HepG2 (cell line): ENCODE measurements at regions not wholly inside any gene's neighbourhood (a gene's known extent, or its start where the extent isn't known, plus 50 kb on each side); places are given as distances from the start of the nearest gene placed in this dataset.
A peak's percentile ranks its signal among the peaks of the same experiment; 100 is the strongest.
"Not testable (repeated sequence)": the region's sequence is repeated elsewhere in the genome, so short reads cannot be mapped to it uniquely, and the experiment has no call there.

ENCODE experiments used
- ATAC-seq: fragments of 200-7000 bp; cut with Tn5 transposase; 3 replicates; pipeline ENCODE4 v1.9.1; 2020; ENCODE audit warnings: mild to moderate bottlenecking, moderate library complexity
- BruUV-seq: library from RNA; stranded (reverse); fragments of 400-500 nt; replicated peaks from 2 replicates; lab custom pipeline; 2021; lab: Mats Ljungman, UMichigan
- CTCF ChIA-PET: fragments of 300-600 bp; formaldehyde crosslinking; extraction: SDS; loops from one replicate; lab custom pipeline; 2021; ENCODE audit warnings: low total read pairs, inconsistent platforms, low intra/inter-chr PET ratio; lab: Yijun Ruan, JAX
- POLR2A ChIA-PET: fragments of 350-600 bp; sonication (Branson Sonifier 250); formaldehyde crosslinking; loops from one replicate; lab custom pipeline; 2020; ENCODE audit warnings: antibody characterized with exemption, inconsistent platforms; lab: Yijun Ruan, JAX
- DNase-seq: peaks from one replicate; pipeline ENCODE4 v3.0.0-alpha.2; 2015; ENCODE audit warnings: low spot score
- FAIRE-seq: peaks from 3 replicates; lab custom pipeline; 2011; peaks lifted over from hg19 to GRCh38; lab: Jason Lieb, UNC
- H2AFZ ChIP-seq: one replicate; pipeline ENCODE4 v1.6.1; 2011; ENCODE audit warnings: low read length, inconsistent platforms
- H3K27ac ChIP-seq: fragments of 300-600 bp; 3 replicates; pipeline ENCODE4 v1.8.0; 2011; ENCODE audit warnings: mixed run types, mild to moderate bottlenecking, mixed read lengths, low read length, inconsistent platforms; ENCODE audit not compliant: insufficient read depth; ENCODE audit errors: extremely low read length
- H3K27me3 ChIP-seq, 2 experiments: fragments of 200-600 bp in 1 of 2; 2 replicates in 1 of 2; 3 replicates in 1 of 2; pipeline versions ENCODE4 v1.6.0 to v1.8.0; 2011; ENCODE audit warnings: low read length in 2 of 2, mild to moderate bottlenecking in 2 of 2, moderate library complexity in 2 of 2, inconsistent platforms in 1 of 2; ENCODE audit not compliant: insufficient read depth in 2 of 2, control insufficient read depth in 1 of 2
- H3K36me3 ChIP-seq, 2 experiments: fragments of 200-600 bp in 1 of 2; replicated peaks in 1 of 2; 2 replicates in 1 of 2; 3 replicates in 1 of 2; pipeline versions ENCODE4 v1.5.1 to v1.8.0; 2011; ENCODE audit warnings: low read length in 2 of 2, inconsistent platforms in 1 of 2; ENCODE audit not compliant: insufficient read depth in 2 of 2, control insufficient read depth in 1 of 2
- H3K4me1 ChIP-seq: 2 replicates; pipeline ENCODE4 v1.5.1; 2012; ENCODE audit warnings: low read length, inconsistent platforms; ENCODE audit not compliant: insufficient read depth
- H3K4me2 ChIP-seq: 2 replicates; pipeline ENCODE4 v1.6.0; 2011; ENCODE audit warnings: low read depth, low read length, inconsistent platforms
- H3K4me3 ChIP-seq, 3 experiments: fragments of 200-600 bp in 1 of 3; sonication (generic), shearing (Covaris generic) in 1 of 3; replicated peaks in 1 of 3; 2 replicates each; pipeline ENCODE4 v1.5.1; 2011 to 2016; ENCODE audit warnings: low read length in 3 of 3, inconsistent platforms in 2 of 3, low read depth in 2 of 3, mild to moderate bottlenecking in 2 of 3, control low read depth in 1 of 3, mixed read lengths in 1 of 3; ENCODE audit not compliant: insufficient read depth in 1 of 3
- H3K79me2 ChIP-seq: one replicate; pipeline ENCODE4 v1.6.1; 2011; ENCODE audit warnings: low read length, inconsistent platforms; ENCODE audit not compliant: insufficient read depth
- H3K9ac ChIP-seq: 2 replicates; pipeline ENCODE4 v1.6.0; 2011; ENCODE audit warnings: mild to moderate bottlenecking, low read depth, low read length, inconsistent platforms; ENCODE audit not compliant: insufficient read depth
- H3K9me3 ChIP-seq: 2 replicates; pipeline ENCODE4 v1.5.1; 2012; ENCODE audit warnings: mild to moderate bottlenecking, low read length
- H4K20me1 ChIP-seq: 2 replicates; pipeline ENCODE4 v1.6.0; 2011; ENCODE audit warnings: inconsistent platforms, mild to moderate bottlenecking, low read length, moderate library complexity; ENCODE audit not compliant: insufficient read depth
- GABPA ChIP-seq, 2 experiments: IDR thresholded peaks; 2 replicates each; pipeline ENCODE4 v1.6.1; 2011 to 2016; ENCODE audit warnings: low read depth in 2 of 2, low read length in 1 of 2, missing biosample characterization in 1 of 2, missing genetic modification characterization in 1 of 2
- GATAD2A ChIP-seq: IDR thresholded peaks from 2 replicates; pipeline ENCODE4 v1.6.1; 2016
- KAT8 ChIP-seq: IDR thresholded peaks from 2 replicates; pipeline ENCODE4 v1.6.1; 2016; ENCODE audit warnings: missing genetic modification reagents, missing compliant biosample characterization
- KMT2A ChIP-seq: sonication (generic); formaldehyde crosslinking; IDR thresholded peaks from 2 replicates; pipeline ENCODE4 v1.4.0; 2020; ENCODE audit warnings: missing genetic modification reagents
- MYC ChIP-seq: sonication (generic); formaldehyde crosslinking; IDR thresholded peaks from 2 replicates; pipeline ENCODE4 v1.9.0; 2021; ENCODE audit warnings: missing genetic modification reagents, borderline replicate concordance
- RAD21 ChIP-seq: fragments of 450-650 bp; formaldehyde crosslinking; IDR thresholded peaks from 2 replicates; pipeline ENCODE4 v1.5.0; 2020; ENCODE audit warnings: mild to moderate bottlenecking
- RBFOX2 ChIP-seq: fragments of 200-400 bp; formaldehyde crosslinking; IDR thresholded peaks from 2 replicates; pipeline ENCODE4 v1.6.1; 2017; ENCODE audit warnings: low read depth, mild to moderate bottlenecking, low read length
- RXRB ChIP-seq: IDR thresholded peaks from 2 replicates; pipeline ENCODE4 v1.6.1; 2016; ENCODE audit warnings: borderline replicate concordance, missing genetic modification reagents, missing compliant biosample characterization
- SALL1 ChIP-seq: sonication (generic); formaldehyde crosslinking; IDR thresholded peaks from 2 replicates; pipeline ENCODE4 v1.8.0; 2022; ENCODE audit warnings: mild to moderate bottlenecking, missing genetic modification reagents
- SP1 ChIP-seq, 2 experiments: fragments of 450-650 bp in 1 of 2; sonication (generic) in 1 of 2; formaldehyde crosslinking in 1 of 2; IDR thresholded peaks; 2 replicates each; pipeline versions ENCODE4 v1.4.0 to v1.6.1; 2016 to 2020; ENCODE audit warnings: missing genetic modification reagents in 1 of 2
- YY1 ChIP-seq: IDR thresholded peaks from 2 replicates; pipeline ENCODE4 v1.6.1; 2011; ENCODE audit warnings: low read length, low read depth, moderate library complexity, mild to moderate bottlenecking; ENCODE audit not compliant: insufficient read depth, insufficient replicate concordance
- ZNF629 ChIP-seq: sonication (generic); formaldehyde crosslinking; conservative IDR thresholded peaks from 2 replicates; pipeline ENCODE4 v1.5.0; 2020; ENCODE audit warnings: missing genetic modification reagents
- ZSCAN9 ChIP-seq: IDR thresholded peaks from 2 replicates; pipeline ENCODE4 v1.6.1; 2016; ENCODE audit warnings: borderline replicate concordance
- WGBS: methylation state at CpG from one replicate; pipeline ENCODE4 v1.1.6; 2017; ENCODE audit warnings: low lambda C conversion rate; 5-methylcytosine and 5-hydroxymethylcytosine counted together
- in situ Hi-C: cut with HindIII; loops from 2 replicates; pipeline ENCODE4 v1.10.0; 2017; ENCODE audit warnings: low pct_unique_long_range_greater_than_20kb; ENCODE audit not compliant: extremely low pct_ligation_motif_present
- intact Hi-C: fragments of 100-400 bp; cut with micrococcal nuclease; formaldehyde crosslinking; loops from one replicate; pipeline ENCODE4 v1.10.0; 2022; ENCODE audit not compliant: unreplicated experiment
- TF ChIP-seq, protein P1 (sequence below): sonication (generic); formaldehyde crosslinking; IDR thresholded peaks from 2 replicates; pipeline ENCODE4 v1.4.0; 2020; ENCODE audit warnings: missing genetic modification reagents, borderline replicate concordance
- TF ChIP-seq, protein P2 (sequence below), 2 experiments: fragments of 450-650 bp in 1 of 2; sonication (generic) in 1 of 2; formaldehyde crosslinking; IDR thresholded peaks; 2 replicates each; pipeline versions ENCODE4 v1.5.0 to v1.8.0; 2020 to 2022; ENCODE audit warnings: mild to moderate bottlenecking in 1 of 2, missing genetic modification reagents in 1 of 2
- TF ChIP-seq, protein P3 (sequence below): IDR thresholded peaks from 2 replicates; pipeline ENCODE4 v1.6.1; 2016; ENCODE audit warnings: mild to moderate bottlenecking
- TF ChIP-seq, protein P4 (sequence below): sonication (generic); formaldehyde crosslinking; conservative IDR thresholded peaks from 2 replicates; pipeline ENCODE4 v1.4.0; 2020; ENCODE audit warnings: missing genetic modification reagents

DNA sequence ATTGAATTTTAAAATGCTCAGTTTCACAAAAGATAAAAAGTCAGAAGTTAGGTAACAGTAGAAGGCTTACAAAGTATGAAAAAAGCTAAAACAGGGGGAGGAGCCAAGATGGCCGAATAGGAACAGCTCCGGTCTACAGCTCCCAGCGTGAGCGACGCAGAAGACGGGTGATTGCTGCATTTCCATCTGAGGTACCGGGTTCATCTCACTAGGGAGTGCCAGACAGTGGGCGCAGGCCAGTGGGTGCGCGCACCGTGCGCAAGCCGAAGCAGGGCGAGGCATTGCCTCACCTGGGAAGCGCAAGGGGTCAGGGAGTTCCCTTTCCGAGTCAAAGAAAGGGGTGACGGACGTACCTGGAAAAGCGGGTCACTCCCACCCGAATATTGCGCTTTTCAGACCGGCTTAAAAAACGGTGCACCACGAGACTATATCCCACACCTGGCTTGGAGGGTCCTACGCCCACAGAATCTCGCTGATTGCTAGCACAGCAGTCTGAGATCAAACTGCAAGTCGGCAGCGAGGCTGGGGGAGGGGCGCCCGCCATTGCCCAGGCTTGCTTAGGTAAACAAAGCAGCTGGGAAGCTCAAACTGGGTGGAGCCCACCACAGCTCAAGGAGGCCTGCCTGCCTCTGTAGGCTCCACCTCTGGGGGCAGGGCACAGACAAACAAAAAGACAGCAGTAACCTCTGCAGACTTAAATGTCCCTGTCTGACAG, 420.6 kb downstream of the ZFHX3 start:
- intact Hi-C loops; FAIRE-seq; H3K27me3 ChIP-seq; POLR2A ChIA-PET; CTCF ChIA-PET; in situ Hi-C loops; H3K36me3 ChIP-seq; H4K20me1 ChIP-seq; H3K9me3 ChIP-seq; TF ChIP-seq GABPA (IDR thresholded peaks at IDR 0.05; ENCODE audit: low read depth, low read length); SP1 (IDR thresholded peaks at IDR 0.05): not testable (repeated sequence)
- Histone ChIP-seq H3K27ac (peak overlapping the region; percentile 73), H2AFZ (peak overlapping the region; percentile 90), H3K4me2 (peak overlapping the region; percentile 89), H3K4me1 (peaks cover 15% of the 10 kb centered on the region), H3K9ac (peak overlapping the region; percentile 79), H3K79me2 (peaks cover 11% of the 10 kb centered on the region), H3K4me3 (peak overlapping the region; percentile 66 to 72 (median 71))
- TSS peak; percentile 77 for BruUV-seq
- ATAC-seq = peak; percentile 63
- DNase-seq = peak; percentile 42
- WGBS = 14% methylated on average over 23 of the region's 30 CpGs
- TF ChIP-seq GABPA (CRISPR knock-in tag; IDR thresholded peaks at IDR 0.05; ENCODE audit: low read depth) (peak; percentile 15; the same call in 1 of the 2 replicates), ZSCAN9 (CRISPR knock-in tag) (0 out of 2 replicates have a peak, but pooled peaks have one; percentile 24), RBFOX2 (peak; percentile 48), KAT8 (CRISPR knock-in tag) (peak; percentile 21; the same call in 1 of the 2 replicates), SALL1 (CRISPR knock-in tag) (0 out of 2 replicates have a peak, but pooled peaks have one; percentile 29), ZNF629 (CRISPR knock-in tag) (peak; percentile 36; the same call in 1 of the 2 replicates), YY1 (peak; percentile 87), KMT2A (CRISPR knock-in tag) (peak; percentile 44; the same call in 1 of the 2 replicates), SP1 (CRISPR knock-in tag; IDR thresholded peaks at IDR 0.05) (0 out of 2 replicates have a peak, but pooled peaks have one; percentile 12), MYC (CRISPR knock-in tag) (peak; percentile 44; the same call in 1 of the 2 replicates), RXRB (CRISPR knock-in tag) (peak; percentile 9; the same call in 1 of the 2 replicates), GATAD2A (CRISPR knock-in tag) (peak; percentile 27; the same call in 1 of the 2 replicates), RAD21 (CRISPR knock-in tag) (peak; percentile 30; the same call in 1 of the 2 replicates)
- TF ChIP-seq, protein P1, sequence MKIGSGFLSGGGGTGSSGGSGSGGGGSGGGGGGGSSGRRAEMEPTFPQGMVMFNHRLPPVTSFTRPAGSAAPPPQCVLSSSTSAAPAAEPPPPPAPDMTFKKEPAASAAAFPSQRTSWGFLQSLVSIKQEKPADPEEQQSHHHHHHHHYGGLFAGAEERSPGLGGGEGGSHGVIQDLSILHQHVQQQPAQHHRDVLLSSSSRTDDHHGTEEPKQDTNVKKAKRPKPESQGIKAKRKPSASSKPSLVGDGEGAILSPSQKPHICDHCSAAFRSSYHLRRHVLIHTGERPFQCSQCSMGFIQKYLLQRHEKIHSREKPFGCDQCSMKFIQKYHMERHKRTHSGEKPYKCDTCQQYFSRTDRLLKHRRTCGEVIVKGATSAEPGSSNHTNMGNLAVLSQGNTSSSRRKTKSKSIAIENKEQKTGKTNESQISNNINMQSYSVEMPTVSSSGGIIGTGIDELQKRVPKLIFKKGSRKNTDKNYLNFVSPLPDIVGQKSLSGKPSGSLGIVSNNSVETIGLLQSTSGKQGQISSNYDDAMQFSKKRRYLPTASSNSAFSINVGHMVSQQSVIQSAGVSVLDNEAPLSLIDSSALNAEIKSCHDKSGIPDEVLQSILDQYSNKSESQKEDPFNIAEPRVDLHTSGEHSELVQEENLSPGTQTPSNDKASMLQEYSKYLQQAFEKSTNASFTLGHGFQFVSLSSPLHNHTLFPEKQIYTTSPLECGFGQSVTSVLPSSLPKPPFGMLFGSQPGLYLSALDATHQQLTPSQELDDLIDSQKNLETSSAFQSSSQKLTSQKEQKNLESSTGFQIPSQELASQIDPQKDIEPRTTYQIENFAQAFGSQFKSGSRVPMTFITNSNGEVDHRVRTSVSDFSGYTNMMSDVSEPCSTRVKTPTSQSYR (CRISPR knock-in tag) = peak; percentile 80
- TF ChIP-seq, protein P2, sequence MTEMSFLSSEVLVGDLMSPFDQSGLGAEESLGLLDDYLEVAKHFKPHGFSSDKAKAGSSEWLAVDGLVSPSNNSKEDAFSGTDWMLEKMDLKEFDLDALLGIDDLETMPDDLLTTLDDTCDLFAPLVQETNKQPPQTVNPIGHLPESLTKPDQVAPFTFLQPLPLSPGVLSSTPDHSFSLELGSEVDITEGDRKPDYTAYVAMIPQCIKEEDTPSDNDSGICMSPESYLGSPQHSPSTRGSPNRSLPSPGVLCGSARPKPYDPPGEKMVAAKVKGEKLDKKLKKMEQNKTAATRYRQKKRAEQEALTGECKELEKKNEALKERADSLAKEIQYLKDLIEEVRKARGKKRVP (CRISPR knock-in tag; IDR thresholded peaks at IDR 0.05) = peak in 1 of 2 experiments; percentile 26; a peak in 1 of 4 replicates
- TF ChIP-seq, protein P3, sequence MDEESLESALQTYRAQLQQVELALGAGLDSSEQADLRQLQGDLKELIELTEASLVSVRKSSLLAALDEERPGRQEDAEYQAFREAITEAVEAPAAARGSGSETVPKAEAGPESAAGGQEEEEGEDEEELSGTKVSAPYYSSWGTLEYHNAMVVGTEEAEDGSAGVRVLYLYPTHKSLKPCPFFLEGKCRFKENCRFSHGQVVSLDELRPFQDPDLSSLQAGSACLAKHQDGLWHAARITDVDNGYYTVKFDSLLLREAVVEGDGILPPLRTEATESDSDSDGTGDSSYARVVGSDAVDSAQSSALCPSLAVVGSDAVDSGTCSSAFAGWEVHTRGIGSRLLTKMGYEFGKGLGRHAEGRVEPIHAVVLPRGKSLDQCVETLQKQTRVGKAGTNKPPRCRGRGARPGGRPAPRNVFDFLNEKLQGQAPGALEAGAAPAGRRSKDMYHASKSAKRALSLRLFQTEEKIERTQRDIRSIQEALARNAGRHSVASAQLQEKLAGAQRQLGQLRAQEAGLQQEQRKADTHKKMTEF (CRISPR knock-in tag) = peak; percentile 59; the same call in 1 of the 2 replicates
- TF ChIP-seq, protein P4, sequence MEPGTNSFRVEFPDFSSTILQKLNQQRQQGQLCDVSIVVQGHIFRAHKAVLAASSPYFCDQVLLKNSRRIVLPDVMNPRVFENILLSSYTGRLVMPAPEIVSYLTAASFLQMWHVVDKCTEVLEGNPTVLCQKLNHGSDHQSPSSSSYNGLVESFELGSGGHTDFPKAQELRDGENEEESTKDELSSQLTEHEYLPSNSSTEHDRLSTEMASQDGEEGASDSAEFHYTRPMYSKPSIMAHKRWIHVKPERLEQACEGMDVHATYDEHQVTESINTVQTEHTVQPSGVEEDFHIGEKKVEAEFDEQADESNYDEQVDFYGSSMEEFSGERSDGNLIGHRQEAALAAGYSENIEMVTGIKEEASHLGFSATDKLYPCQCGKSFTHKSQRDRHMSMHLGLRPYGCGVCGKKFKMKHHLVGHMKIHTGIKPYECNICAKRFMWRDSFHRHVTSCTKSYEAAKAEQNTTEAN (CRISPR knock-in tag) = 0 out of 2 replicates have a peak, but pooled peaks have one; percentile 29
